ENCODE measurements at regions not wholly inside any gene's neighbourhood (a gene's known extent, or its start where the extent isn't known, plus 50 kb on each side); places are given as distances from the start of the nearest gene placed in this dataset.

DNA sequence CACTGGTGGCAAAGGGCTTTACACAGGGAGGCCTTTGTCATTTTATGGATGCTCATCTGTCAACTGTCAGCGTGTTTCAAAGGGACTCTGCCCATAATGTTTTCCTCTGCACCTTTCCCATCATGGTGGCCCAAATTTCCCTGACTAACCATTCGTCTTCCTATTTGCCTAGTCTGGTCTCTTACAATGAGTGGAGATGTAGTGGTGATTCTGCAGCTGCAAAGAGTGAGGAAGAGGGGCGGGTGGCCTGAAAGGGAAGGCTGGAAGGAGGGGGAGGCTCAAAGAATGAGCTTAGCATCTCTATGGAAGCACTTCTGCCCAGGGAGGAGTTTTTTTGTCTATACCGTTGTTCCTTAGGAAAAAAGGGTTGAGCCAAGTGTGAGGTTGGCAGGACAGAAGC lies 447.5 kb downstream of the NKX6-1 start:
- no peak overlapping the region for H3K27ac ChIP-seq
- no peaks in the 10 kb centered on the region for H3K9me3 ChIP-seq
- H3K4me3 ChIP-seq, result no peak overlapping the region
- DNase-seq (ENCODE audit: extremely low spot score in 2 of 2), result no peak
- H3K36me3 ChIP-seq, result no peaks in the 10 kb centered on the region
- H3K4me1 ChIP-seq, result no peaks in the 10 kb centered on the region
- intact Hi-C loops (cut with DNase I), result no loop called here
- TF ChIP-seq, protein P1, sequence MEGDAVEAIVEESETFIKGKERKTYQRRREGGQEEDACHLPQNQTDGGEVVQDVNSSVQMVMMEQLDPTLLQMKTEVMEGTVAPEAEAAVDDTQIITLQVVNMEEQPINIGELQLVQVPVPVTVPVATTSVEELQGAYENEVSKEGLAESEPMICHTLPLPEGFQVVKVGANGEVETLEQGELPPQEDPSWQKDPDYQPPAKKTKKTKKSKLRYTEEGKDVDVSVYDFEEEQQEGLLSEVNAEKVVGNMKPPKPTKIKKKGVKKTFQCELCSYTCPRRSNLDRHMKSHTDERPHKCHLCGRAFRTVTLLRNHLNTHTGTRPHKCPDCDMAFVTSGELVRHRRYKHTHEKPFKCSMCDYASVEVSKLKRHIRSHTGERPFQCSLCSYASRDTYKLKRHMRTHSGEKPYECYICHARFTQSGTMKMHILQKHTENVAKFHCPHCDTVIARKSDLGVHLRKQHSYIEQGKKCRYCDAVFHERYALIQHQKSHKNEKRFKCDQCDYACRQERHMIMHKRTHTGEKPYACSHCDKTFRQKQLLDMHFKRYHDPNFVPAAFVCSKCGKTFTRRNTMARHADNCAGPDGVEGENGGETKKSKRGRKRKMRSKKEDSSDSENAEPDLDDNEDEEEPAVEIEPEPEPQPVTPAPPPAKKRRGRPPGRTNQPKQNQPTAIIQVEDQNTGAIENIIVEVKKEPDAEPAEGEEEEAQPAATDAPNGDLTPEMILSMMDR (IDR thresholded peaks at IDR 0.05), result no peak
- TF ChIP-seq POLR2A (IDR thresholded peaks at IDR 0.05) (no peak), POLR2AphosphoS5 (IDR thresholded peaks at IDR 0.05; ENCODE audit: insufficient read depth in 1 of 2, low read depth in 1 of 2) (no peak)
- no peaks in the 10 kb centered on the region for H3K27me3 ChIP-seq

DNA sequence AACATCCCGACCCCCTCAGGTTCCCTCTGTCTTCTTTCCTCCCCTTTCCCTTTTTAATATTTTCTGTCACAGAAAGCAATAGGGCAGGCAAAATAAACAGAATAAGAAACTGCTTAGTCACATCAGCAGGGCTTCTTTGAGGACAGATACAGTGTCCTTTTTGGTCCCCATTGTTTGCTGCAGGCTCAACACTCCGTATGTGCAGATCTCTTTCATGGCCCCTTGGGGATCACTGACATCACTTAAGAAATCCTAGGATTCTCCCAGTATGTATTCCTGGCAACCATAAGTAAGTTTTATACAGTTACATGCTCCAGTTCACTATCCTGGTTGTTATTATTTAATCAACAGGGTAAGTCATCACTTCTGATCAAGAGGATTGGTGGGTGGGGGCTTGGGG lies 448.0 kb downstream of the NKX6-1 start:
- Histone ChIP-seq H3K27ac (no peak overlapping the region), H3K36me3 (no peaks in the 10 kb centered on the region), H3K27me3 (no peaks in the 10 kb centered on the region), H3K4me1 (no peaks in the 10 kb centered on the region), H3K4me3 (no peak overlapping the region), H3K9me3 (no peaks in the 10 kb centered on the region)
- intact Hi-C loops (cut with DNase I), result no loop called here
- TF ChIP-seq, protein P1 (IDR thresholded peaks at IDR 0.05), result no peak
- TF ChIP-seq POLR2AphosphoS5 (IDR thresholded peaks at IDR 0.05; ENCODE audit: insufficient read depth in 1 of 2, low read depth in 1 of 2) (no peak), POLR2A (IDR thresholded peaks at IDR 0.05) (no peak)
- no peak for DNase-seq (ENCODE audit: extremely low spot score in 2 of 2)

DNA sequence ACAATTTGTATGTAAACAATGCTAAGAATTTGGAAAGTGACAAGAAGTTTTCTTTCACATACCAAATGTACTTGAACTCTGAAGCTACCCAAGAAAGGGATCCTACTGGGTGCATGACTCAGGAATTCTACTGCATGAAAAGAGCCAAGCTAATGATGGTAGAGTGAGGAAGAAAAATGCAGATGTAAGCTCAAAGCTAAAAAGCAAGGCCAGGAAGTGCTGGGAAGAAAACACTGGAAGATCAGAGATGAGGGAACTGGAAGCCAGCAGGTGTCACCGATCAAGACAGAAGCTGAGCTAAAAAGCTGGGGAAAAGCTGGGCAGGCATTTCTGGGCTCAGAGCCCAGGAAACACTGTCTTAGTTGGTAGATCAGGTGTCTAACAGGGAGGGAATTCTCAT lies 449.1 kb downstream of the NKX6-1 start:
- no peak for DNase-seq (ENCODE audit: extremely low spot score in 2 of 2)
- Histone ChIP-seq H3K27me3 (no peaks in the 10 kb centered on the region), H3K36me3 (no peaks in the 10 kb centered on the region), H3K4me1 (no peaks in the 10 kb centered on the region), H3K27ac (no peak overlapping the region), H3K4me3 (no peak overlapping the region), H3K9me3 (no peaks in the 10 kb centered on the region)
- TF ChIP-seq, protein P1 (IDR thresholded peaks at IDR 0.05), result no peak
- TF ChIP-seq POLR2A (IDR thresholded peaks at IDR 0.05) (no peak), POLR2AphosphoS5 (IDR thresholded peaks at IDR 0.05; ENCODE audit: insufficient read depth in 1 of 2, low read depth in 1 of 2) (no peak)
- intact Hi-C loops (cut with DNase I), result no loop called here

DNA sequence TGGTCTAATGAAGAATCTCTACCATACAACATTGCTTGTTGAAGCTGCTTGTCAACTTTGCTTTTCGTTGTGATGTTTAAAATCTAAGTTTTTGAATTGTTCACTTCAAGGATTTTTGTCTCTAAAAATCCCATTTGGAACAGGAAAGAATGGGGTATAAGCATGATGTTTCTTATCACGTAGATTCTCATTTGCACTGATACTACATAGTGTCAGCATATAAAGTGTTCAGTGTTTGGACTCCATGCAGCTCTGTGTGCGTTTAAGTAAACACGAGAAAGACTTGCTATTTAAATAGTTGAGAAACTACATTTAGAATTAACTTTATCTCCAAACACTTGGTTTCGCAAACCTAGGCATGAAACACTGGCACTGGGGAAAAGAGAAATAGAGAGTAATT lies 452.5 kb downstream of the NKX6-1 start:
- TF ChIP-seq POLR2A (IDR thresholded peaks at IDR 0.05) (no peak), POLR2AphosphoS5 (IDR thresholded peaks at IDR 0.05; ENCODE audit: insufficient read depth in 1 of 2, low read depth in 1 of 2) (no peak)
- TF ChIP-seq, protein P1 (IDR thresholded peaks at IDR 0.05), result no peak
- Histone ChIP-seq H3K4me1 (no peaks in the 10 kb centered on the region), H3K36me3 (no peaks in the 10 kb centered on the region)

DNA sequence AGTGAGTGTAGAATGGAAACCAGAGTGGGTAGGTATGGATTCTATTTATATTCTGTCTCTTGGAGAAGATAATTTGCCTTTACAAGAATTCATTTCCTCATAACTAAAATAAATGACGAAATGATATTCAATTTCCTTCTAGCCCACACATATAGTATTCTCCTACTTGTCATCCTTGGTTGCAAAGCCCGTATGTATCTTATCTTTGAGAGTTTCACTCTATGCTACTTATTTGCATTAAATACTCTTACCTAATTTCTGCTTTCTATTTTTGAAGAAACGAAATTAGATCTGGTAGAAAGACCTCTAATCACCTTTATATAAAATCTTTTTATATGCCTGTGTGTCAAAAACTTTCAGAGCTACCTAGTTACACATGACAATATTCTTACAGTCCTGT lies 457.7 kb downstream of the NKX6-1 start:
- Histone ChIP-seq H3K4me1 (no peaks in the 10 kb centered on the region), H3K36me3 (no peaks in the 10 kb centered on the region), H3K27ac (no peak overlapping the region), H3K9me3 (no peaks in the 10 kb centered on the region), H3K4me3 (no peak overlapping the region), H3K27me3 (no peaks in the 10 kb centered on the region)
- TF ChIP-seq POLR2A (IDR thresholded peaks at IDR 0.05) (no peak), POLR2AphosphoS5 (IDR thresholded peaks at IDR 0.05; ENCODE audit: insufficient read depth in 1 of 2, low read depth in 1 of 2) (no peak)
- TF ChIP-seq, protein P1 (IDR thresholded peaks at IDR 0.05), result no peak
- DNase-seq (ENCODE audit: extremely low spot score in 2 of 2), result no peak
- intact Hi-C loops (cut with DNase I), result loop anchor here (10.0 kb wide), 1 partner anchor 1043 kb away; no protein-coding TSS in a partner anchor

More for the DNA sequence above, 452.5 kb downstream of the NKX6-1 start:
- Histone ChIP-seq H3K9me3 (no peaks in the 10 kb centered on the region), H3K27me3 (no peaks in the 10 kb centered on the region), H3K27ac (no peak overlapping the region), H3K4me3 (no peak overlapping the region)
- no peak for DNase-seq (ENCODE audit: extremely low spot score in 2 of 2)
- intact Hi-C loops (cut with DNase I), result loop anchor here (10.0 kb wide), 1 partner anchor 1038 kb away; no protein-coding TSS in a partner anchor

All from vagina (tissue), 2 donors.